NAMALWA (cell line): ENCODE measurements at regions not wholly inside any gene's neighbourhood (a gene's known extent, or its start where the extent isn't known, plus 50 kb on each side); places are given as distances from the start of the nearest gene placed in this dataset.
A peak's percentile ranks its signal among the peaks of the same experiment; 100 is the strongest.

Experiments used
- DNase-seq: peaks from one replicate; pipeline ENCODE4 v3.0.0-alpha.2; 2015; ENCODE audit warnings: low spot score

DNA sequence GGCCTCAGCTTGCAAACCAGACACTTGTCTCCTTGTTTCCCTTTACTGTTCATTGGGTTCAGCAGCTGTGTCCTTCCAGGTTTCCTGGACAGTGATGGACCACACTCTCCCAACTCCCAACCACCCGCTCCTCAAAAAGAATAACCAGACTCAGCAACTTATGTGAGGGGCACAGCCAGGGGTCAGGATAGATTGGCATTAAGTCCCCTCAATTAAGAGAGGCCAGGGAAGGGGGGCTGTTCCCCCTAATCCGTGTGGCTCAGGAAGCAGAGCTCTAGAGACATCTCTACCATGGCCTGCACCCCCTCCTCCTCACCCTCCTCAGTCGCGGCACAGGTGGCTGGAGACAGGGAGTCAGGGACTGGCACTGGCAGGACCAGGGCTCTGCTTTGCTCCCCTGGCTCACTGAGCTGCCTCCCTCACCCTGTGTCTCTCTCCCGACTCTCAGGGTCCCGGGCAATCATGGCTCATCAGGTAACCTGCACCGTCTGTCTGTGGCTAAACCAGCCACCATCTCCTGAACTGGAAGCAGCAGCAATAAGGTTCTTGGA is 111.7 kb downstream of the ZNF280B start:
- DNase-seq = no peak

DNA sequence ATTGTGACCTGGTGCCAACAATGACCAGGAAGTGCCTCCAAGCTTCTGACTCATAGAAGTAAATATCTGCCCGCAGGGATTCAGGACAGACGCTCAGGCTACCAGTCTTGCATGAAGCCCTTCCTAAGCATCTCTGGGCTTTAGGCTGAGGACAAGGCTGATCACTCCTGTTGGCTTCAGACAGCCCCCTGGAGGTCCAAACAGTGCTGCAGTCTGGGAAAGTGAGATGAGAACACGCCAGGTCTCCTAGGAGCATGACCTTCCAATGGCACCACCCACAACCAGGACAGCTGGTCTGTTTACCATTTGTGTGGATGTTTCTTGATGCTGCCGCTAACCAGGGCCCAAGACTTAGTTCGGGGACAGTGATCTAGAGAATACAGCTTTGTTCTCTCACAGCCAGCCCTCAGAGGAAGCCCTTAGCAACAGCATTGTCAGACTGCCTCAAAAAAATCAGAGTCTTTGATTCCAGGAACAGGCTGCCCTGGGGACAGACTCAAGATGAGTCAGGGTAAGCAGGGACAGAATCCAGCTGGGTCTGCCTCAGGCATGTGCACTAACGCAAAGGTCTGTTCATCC is 111.2 kb downstream of the ZNF280B start:
- no peak for DNase-seq

DNA sequence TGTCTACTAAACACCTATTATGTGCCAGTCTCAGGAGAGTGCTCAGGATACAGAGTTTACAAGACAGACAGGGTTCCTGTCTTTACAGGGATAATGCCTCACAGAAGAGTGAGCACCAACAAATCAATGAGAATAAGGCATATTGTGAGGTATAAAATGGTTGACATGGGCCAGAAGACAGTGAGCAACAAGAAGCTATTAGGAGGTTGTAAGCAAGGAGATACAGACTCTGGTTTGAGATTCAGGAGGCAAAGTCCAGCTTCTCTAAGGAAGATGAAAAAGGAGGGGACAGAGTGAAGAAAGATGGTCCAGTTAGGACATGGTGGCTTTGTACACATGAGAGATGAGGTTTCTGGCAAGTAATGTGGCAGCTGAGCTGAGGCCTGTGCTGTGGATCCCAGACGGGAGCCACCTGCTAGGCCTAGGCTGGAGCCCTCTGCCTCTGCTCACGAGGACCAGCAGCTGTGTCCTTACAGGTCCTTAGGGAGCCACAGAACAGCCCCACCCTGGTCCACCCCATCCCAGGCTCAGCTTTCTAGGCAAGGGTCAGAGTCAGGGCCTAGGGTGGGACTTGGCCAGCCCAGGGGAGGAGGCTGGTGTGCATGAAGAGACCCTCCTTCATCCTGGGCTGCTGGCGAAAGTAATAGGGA is 110.5 kb downstream of the ZNF280B start:
- DNase-seq = no peak

GRCh38 chr22:22398530-22399327 is 109.8 kb downstream of the ZNF280B start:
- no peak for DNase-seq

- DNase-seq = no peak
Observed at GRCh38 chr22:22400099-22400498, 108.4 kb downstream of the ZNF280B start.

DNA sequence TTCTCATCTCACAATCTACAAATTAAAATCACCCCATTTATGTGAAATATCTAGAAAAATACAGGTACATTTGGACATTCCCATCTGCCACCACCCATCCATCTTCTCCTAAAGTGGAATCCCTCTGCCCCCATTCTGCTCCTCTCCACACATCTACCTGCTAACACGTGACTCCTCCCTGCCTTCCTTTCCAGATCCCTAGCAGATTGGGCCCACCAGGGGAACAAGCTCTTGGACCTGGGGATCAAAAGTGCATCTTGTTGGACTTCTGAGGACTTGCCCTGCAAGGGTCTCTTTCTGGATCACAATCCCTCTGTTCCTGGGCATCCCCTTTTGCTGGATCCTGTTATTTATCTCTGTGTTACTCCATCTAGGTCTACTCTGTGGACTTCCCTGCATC is 107.6 kb downstream of the ZNF280B start:
- no peak for DNase-seq

DNA sequence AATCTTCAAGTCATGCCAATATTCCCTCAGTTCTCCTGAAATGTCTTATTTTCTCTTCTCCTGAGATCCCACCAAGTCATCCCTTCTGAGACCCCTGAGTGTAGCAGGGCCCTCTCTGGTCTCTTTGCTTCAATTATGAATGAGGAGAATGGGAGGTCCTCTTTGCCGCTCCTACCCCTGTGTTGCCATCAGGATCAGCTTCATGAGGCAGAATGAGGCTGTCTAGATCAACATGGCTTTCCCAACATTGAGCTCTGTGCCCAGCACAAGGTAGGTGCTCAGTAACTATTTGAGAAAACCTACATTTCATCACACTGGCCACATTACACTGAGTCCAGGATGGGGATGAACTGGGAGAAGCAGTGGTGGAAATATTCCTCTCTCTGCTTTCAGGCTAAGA is 107.2 kb downstream of the ZNF280B start:
- no peak for DNase-seq

- no peak for DNase-seq
Observed at GRCh38 chr22:22403306-22403705, 105.2 kb downstream of the ZNF280B start.

GRCh38 chr22:22403771-22404170 is 104.8 kb downstream of the ZNF280B start:
- peak; percentile 72 for DNase-seq

GRCh38 chr22:22404598-22405284 is 103.8 kb downstream of the ZNF280B start:
- peak; percentile 55 for DNase-seq

DNA sequence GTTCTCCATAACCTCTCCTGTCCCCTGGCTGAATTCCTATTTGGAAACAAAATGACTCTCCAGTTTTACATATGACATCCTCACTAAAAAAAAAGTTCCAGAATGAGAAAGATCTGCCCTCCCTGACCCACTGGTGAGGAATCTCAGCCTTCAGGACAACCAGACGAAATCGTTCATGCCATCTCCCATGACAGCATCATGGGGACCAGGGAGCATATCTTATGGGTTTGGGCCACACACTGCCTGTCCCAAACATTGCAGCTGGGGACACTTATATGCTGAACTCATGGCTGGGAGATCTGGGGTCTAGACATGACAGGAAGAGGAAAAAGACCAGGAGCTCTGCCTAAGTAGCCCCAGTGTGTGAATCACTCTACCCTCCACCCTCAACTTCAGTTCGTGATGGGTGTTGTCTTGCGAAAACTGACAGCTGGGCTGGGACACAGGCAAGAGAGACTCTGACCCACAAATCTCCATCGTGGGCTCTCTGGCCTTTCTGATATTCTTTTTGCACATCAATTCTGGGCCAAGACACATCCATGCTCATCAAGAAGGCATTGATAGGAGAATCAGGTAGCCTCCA is 102.0 kb downstream of the ZNF280B start:
- DNase-seq = no peak

DNA sequence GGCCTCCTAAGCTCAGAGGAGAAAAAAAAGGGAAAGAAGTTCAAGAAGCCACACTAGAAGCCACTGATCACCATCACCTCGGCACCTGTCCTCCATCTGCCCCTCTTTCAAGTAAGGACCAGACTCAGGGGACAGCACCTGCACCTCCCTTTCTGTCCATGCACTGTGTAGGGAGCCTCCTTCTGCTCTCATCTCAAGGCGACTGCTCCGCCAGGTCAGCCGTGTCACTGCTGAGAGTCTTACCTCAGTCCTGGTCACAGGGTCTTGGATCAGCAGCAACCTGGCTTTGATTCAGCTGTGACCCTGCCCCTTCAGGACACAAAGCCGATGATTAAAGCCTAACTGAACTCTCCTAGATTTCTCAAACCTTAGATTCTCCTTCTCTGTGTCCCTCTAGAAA is 101.5 kb downstream of the ZNF280B start:
- no peak for DNase-seq

DNA sequence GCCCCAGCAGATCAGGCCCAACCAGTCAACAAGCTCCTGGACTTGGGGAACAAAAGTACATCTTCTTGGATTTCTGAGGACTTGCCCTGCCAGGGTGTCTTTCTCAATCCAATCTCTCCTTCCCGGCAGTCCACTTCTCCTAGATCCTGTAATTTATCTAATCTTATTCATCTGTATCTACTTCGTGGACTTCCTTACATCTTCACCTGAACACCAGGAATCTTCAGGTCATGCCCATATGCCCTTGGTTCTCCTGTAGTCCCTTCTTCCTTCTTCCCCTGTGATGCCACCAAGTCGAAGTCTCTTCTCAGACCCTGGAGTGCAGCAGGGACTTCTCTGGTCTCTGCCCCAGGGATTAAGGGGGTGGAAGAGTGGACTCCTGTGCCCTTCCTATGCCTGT is 100.3 kb downstream of the ZNF280B start:
- DNase-seq = no peak

DNA sequence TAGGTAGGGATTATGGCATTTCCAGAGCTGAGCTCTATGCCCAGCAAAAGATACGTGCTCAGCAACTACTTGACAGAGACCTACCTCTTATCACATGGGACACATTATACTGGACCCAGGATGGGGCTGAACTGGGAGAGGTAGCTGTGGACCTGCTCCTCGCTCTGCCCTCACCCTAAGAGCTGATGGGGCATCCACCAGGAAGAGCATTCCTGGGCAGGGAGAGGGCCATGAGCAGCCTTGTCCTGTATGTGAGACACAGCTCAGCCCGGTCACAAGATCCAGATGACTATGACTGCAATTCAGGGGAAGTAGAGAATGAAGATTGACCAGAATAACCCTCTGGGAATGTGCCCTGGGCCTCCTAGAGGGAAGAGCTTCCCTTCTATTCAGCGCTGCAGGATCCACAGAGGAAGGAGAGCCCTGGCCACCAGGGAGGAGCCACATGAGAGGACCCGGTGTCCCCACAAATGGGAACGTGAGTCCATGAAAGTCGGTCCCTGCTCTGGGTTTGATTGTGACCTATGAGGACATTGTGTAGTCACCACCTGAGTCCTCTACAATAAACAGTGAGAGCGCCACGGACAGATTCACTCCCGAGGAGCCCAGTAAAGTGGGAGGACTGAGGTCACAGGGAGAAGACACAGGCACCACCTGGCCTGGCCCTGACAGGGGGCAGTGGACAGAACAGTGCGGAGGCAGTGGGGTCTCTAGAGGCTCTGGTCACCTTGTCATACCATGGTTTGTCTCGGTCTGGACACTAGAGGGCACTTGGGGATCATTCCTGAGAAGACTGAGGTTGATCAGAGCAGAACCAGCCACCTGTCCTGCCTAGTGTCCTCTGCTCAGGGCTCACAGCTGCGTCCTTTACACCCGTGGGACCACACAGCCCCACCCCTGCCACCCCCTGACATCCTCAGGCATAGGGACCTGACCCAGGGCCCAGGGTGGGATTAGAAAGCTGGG is 99.5 kb downstream of the ZNF280B start:
- peak; percentile 71 for DNase-seq

GRCh38 chr22:22410121-22410520 is 98.4 kb downstream of the ZNF280B start:
- DNase-seq = peak; percentile 68

DNA sequence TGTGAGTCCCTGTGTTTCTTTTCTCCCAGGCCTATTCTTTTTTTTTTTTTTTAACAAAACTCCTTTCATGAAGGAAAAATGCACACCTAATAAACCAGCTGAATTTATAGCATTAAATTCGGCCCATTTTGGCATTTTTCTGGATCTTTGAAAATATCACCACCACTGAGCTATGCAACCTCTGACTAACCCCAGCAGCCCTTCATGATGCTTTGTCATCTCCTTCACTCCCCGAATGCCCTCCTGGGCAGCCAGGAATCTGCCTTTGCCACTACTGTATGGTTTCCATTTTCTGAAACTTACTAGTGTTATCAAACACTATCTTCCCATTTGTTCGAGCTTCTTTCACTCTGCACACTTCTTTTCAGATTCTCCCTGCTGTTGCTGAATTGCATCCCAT is 97.9 kb downstream of the ZNF280B start:
- no peak for DNase-seq

GRCh38 chr22:22414266-22414665 is 94.3 kb downstream of the ZNF280B start:
- no peak for DNase-seq

GRCh38 chr22:22417495-22418162 is 90.9 kb downstream of the ZNF280B start:
- no peak for DNase-seq

DNA sequence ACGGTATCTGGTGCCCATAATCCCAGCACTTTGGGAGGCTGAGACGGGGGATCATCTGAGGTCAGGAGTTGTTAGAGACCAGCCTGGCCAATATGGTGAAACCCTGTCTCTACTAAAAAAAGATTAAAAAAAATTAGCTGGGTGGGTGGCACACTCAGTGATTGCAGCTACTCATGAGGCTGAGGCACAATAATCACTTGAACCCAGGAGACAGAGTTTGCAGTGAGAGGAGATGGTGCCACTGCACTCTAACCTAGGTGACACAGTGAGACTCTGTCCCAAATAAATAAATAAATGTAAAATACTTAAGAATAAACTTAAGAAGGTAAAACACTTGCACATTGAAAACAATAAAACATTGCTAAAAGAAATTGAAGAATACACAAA is 90.4 kb downstream of the ZNF280B start:
- no peak for DNase-seq

- DNase-seq = no peak
Observed at GRCh38 chr22:22418957-22419356, 89.6 kb downstream of the ZNF280B start.
